CD4-positive, alpha-beta memory T cell (primary cell): ENCODE measurements at regions not wholly inside any gene's neighbourhood (a gene's known extent, or its start where the extent isn't known, plus 50 kb on each side); places are given as distances from the start of the nearest gene placed in this dataset.

Experiments used
- CTCF ChIA-PET: fragments of 350-600 bp; sonication (Branson Sonifier 250); formaldehyde crosslinking; loops from one replicate; lab custom pipeline; 2021; ENCODE audit warnings: inconsistent platforms; ENCODE audit not compliant: partially characterized antibody; lab: Charles Lee
- POLR2A ChIA-PET: fragments of 350-600 bp; sonication (Branson Sonifier 250); formaldehyde crosslinking; loops from one replicate; lab custom pipeline; 2021; ENCODE audit not compliant: partially characterized antibody; lab: Charles Lee
- DNase-seq, 5 donors: peaks; one replicate each; pipeline versions ENCODE4 v3.0.0 to v3.0.0-alpha.2; 2020 to 2022; ENCODE audit warnings: mixed read lengths in 1 of 5
- H3K27ac ChIP-seq: one replicate; pipeline ENCODE4 v1.7.0; 2013; ENCODE audit warnings: low read depth, low read length
- H3K27me3 ChIP-seq: 2 replicates; pipeline ENCODE4 v1.7.0; 2013; ENCODE audit warnings: mild to moderate bottlenecking, low read length, moderate library complexity; ENCODE audit not compliant: insufficient read depth
- H3K36me3 ChIP-seq: 2 replicates; pipeline ENCODE4 v1.7.0; 2013; ENCODE audit warnings: mild to moderate bottlenecking, low read length, moderate library complexity; ENCODE audit not compliant: insufficient read depth
- H3K4me1 ChIP-seq: 2 replicates; pipeline ENCODE4 v1.7.0; 2013; ENCODE audit warnings: mild to moderate bottlenecking, low read length, moderate library complexity; ENCODE audit not compliant: insufficient read depth
- H3K4me3 ChIP-seq, 2 donors: one replicate each; pipeline ENCODE4 v1.7.0; 2013; ENCODE audit warnings: low read length in 2 of 2, mild to moderate bottlenecking in 1 of 2
- H3K9me3 ChIP-seq, 2 donors: one replicate each; pipeline ENCODE4 v1.7.0; 2013; ENCODE audit warnings: low read length in 2 of 2, control low read depth in 1 of 2; ENCODE audit not compliant: control insufficient read depth in 1 of 2
- H3K27ac Mint-ChIP-seq, 7 donors: one replicate each; pipeline ENCODE4 v1.8.0; 2020 to 2021; ENCODE audit warnings: mixed read lengths in 7 of 7, mild to moderate bottlenecking in 6 of 7, inconsistent platforms in 3 of 7, moderate library complexity in 3 of 7
- H3K27me3 Mint-ChIP-seq, 2 donors: one replicate each; pipeline ENCODE4 v1.8.0; 2020 to 2021; ENCODE audit warnings: mixed read lengths in 2 of 2
- H3K36me3 Mint-ChIP-seq, 2 donors: one replicate each; pipeline ENCODE4 v1.8.0; 2020 to 2021; ENCODE audit warnings: mixed read lengths in 2 of 2, inconsistent platforms in 1 of 2, mild to moderate bottlenecking in 1 of 2
- H3K4me1 Mint-ChIP-seq, 4 donors: one replicate each; pipeline ENCODE4 v1.8.0; 2020 to 2021; ENCODE audit warnings: mixed read lengths in 4 of 4, mild to moderate bottlenecking in 1 of 4
- H3K4me3 Mint-ChIP-seq, 8 donors: one replicate each; pipeline ENCODE4 v1.8.0; 2020 to 2021; ENCODE audit warnings: mixed read lengths in 8 of 8, mild to moderate bottlenecking in 7 of 8, moderate library complexity in 6 of 8, inconsistent platforms in 3 of 8
- H3K9me3 Mint-ChIP-seq, 8 donors: one replicate each; pipeline ENCODE4 v1.8.0; 2020 to 2021; ENCODE audit warnings: mixed read lengths in 8 of 8, mild to moderate bottlenecking in 5 of 8, inconsistent platforms in 3 of 8, moderate library complexity in 1 of 8
- intact Hi-C: fragments of 100-400 bp; cut with micrococcal nuclease; formaldehyde crosslinking; loops from one replicate; pipeline ENCODE4 v1.15.1; 2023

- no peaks in the 10 kb centered on the region for H3K27me3 Mint-ChIP-seq
- intact Hi-C loops, result no loop called here
- H3K4me3 Mint-ChIP-seq, result no peak overlapping the region
- H3K27me3 ChIP-seq, result no peaks in the 10 kb centered on the region
- H3K4me3 ChIP-seq, result no peak overlapping the region
- H3K9me3 Mint-ChIP-seq, result peaks cover 0 to 11% (median 6%) of the 10 kb centered on the region in 8 donors
- CTCF ChIA-PET, result no interaction called here
- DNase-seq, result no peak
- no peak overlapping the region for H3K27ac Mint-ChIP-seq
- H3K36me3 ChIP-seq, result no peaks in the 10 kb centered on the region
- no peaks in the 10 kb centered on the region for H3K4me1 Mint-ChIP-seq
- POLR2A ChIA-PET, result no interaction called here
- H3K4me1 ChIP-seq, result no peaks in the 10 kb centered on the region
- no peaks in the 10 kb centered on the region for H3K9me3 ChIP-seq
- no peak overlapping the region for H3K27ac ChIP-seq
- H3K36me3 Mint-ChIP-seq, result no peaks in the 10 kb centered on the region
Measured at GRCh38 chr4:166538491-166539005, 665.5 kb downstream of the TLL1 start.

GRCh38 chr4:166546009-166546408 is 673.0 kb downstream of the TLL1 start:
- Histone ChIP-seq H3K9me3 (no peaks in the 10 kb centered on the region), H3K27ac (no peak overlapping the region), H3K27me3 (no peaks in the 10 kb centered on the region), H3K4me1 (no peaks in the 10 kb centered on the region), H3K4me3 (no peak overlapping the region), H3K36me3 (no peaks in the 10 kb centered on the region)
- DNase-seq, result no peak
- Mint-ChIP-seq H3K9me3 (peaks cover 0 to 13% (median 4%) of the 10 kb centered on the region in 8 donors), H3K27ac (no peak overlapping the region), H3K27me3 (no peaks in the 10 kb centered on the region), H3K4me3 (no peak overlapping the region), H3K36me3 (no peaks in the 10 kb centered on the region), H3K4me1 (no peaks in the 10 kb centered on the region)
- ChIA-PET CTCF (no interaction called here), POLR2A (no interaction called here)
- intact Hi-C loops, result no loop called here

GRCh38 chr4:166577639-166578038 is 656.7 kb downstream of the SPOCK3 start:
- no peaks in the 10 kb centered on the region for H3K27me3 Mint-ChIP-seq
- no peaks in the 10 kb centered on the region for H3K36me3 Mint-ChIP-seq
- no peak overlapping the region for H3K27ac Mint-ChIP-seq
- intact Hi-C loops, result no loop called here
- CTCF ChIA-PET, result no interaction called here
- H3K4me1 Mint-ChIP-seq, result no peaks in the 10 kb centered on the region
- H3K9me3 Mint-ChIP-seq, result peaks cover 0 to 10% (median 2%) of the 10 kb centered on the region in 8 donors
- Histone ChIP-seq H3K4me1 (no peaks in the 10 kb centered on the region), H3K36me3 (no peaks in the 10 kb centered on the region), H3K27ac (no peak overlapping the region), H3K4me3 (no peak overlapping the region), H3K9me3 (no peaks in the 10 kb centered on the region), H3K27me3 (no peaks in the 10 kb centered on the region)
- POLR2A ChIA-PET, result no interaction called here
- no peak for DNase-seq
- no peak overlapping the region for H3K4me3 Mint-ChIP-seq

GRCh38 chr4:166585491-166585890 is 648.8 kb downstream of the SPOCK3 start:
- Histone ChIP-seq H3K9me3 (no peaks in the 10 kb centered on the region), H3K27me3 (no peaks in the 10 kb centered on the region), H3K27ac (no peak overlapping the region), H3K4me1 (no peaks in the 10 kb centered on the region), H3K36me3 (no peaks in the 10 kb centered on the region), H3K4me3 (no peak overlapping the region)
- Mint-ChIP-seq H3K4me3 (no peak overlapping the region), H3K9me3 (peaks cover 0 to 9% (median 4%) of the 10 kb centered on the region in 8 donors), H3K36me3 (no peaks in the 10 kb centered on the region), H3K27me3 (no peaks in the 10 kb centered on the region), H3K4me1 (no peaks in the 10 kb centered on the region), H3K27ac (no peak overlapping the region)
- DNase-seq, result no peak
- CTCF ChIA-PET, result no interaction called here
- POLR2A ChIA-PET, result no interaction called here
- intact Hi-C loops, result no loop called here

GRCh38 chr4:166594326-166594946 is 639.9 kb downstream of the SPOCK3 start:
- Mint-ChIP-seq H3K9me3 (peaks cover 0 to 12% (median 5%) of the 10 kb centered on the region in 8 donors), H3K36me3 (no peaks in the 10 kb centered on the region), H3K4me3 (no peak overlapping the region), H3K27ac (no peak overlapping the region), H3K4me1 (no peaks in the 10 kb centered on the region), H3K27me3 (no peaks in the 10 kb centered on the region)
- no peaks in the 10 kb centered on the region for H3K9me3 ChIP-seq
- intact Hi-C loops, result no loop called here
- H3K27me3 ChIP-seq, result no peaks in the 10 kb centered on the region
- no peak overlapping the region for H3K27ac ChIP-seq
- DNase-seq, result no peak
- no peak overlapping the region for H3K4me3 ChIP-seq
- CTCF ChIA-PET, result no interaction called here
- no peaks in the 10 kb centered on the region for H3K36me3 ChIP-seq
- no peaks in the 10 kb centered on the region for H3K4me1 ChIP-seq
- POLR2A ChIA-PET, result no interaction called here

GRCh38 chr4:166600264-166600663 is 634.0 kb downstream of the SPOCK3 start:
- H3K27ac Mint-ChIP-seq, result no peak overlapping the region
- Histone ChIP-seq H3K27ac (no peak overlapping the region), H3K36me3 (no peaks in the 10 kb centered on the region), H3K9me3 (no peaks in the 10 kb centered on the region), H3K4me3 (no peak overlapping the region), H3K27me3 (no peaks in the 10 kb centered on the region), H3K4me1 (no peaks in the 10 kb centered on the region)
- H3K9me3 Mint-ChIP-seq, result peaks cover 0 to 23% (median 8%) of the 10 kb centered on the region in 8 donors
- no peak for DNase-seq
- H3K36me3 Mint-ChIP-seq, result no peaks in the 10 kb centered on the region
- no peaks in the 10 kb centered on the region for H3K4me1 Mint-ChIP-seq
- ChIA-PET POLR2A (no interaction called here), CTCF (no interaction called here)
- H3K27me3 Mint-ChIP-seq, result no peaks in the 10 kb centered on the region
- intact Hi-C loops, result no loop called here
- no peak overlapping the region for H3K4me3 Mint-ChIP-seq

GRCh38 chr4:166602068-166602467 is 632.2 kb downstream of the SPOCK3 start:
- Mint-ChIP-seq H3K36me3 (no peaks in the 10 kb centered on the region), H3K27me3 (no peaks in the 10 kb centered on the region), H3K4me3 (no peak overlapping the region), H3K27ac (no peak overlapping the region), H3K9me3 (peaks cover 0 to 25% (median 8%) of the 10 kb centered on the region in 8 donors), H3K4me1 (no peaks in the 10 kb centered on the region)
- H3K4me1 ChIP-seq, result no peaks in the 10 kb centered on the region
- H3K9me3 ChIP-seq, result no peaks in the 10 kb centered on the region
- no peak overlapping the region for H3K4me3 ChIP-seq
- no peaks in the 10 kb centered on the region for H3K27me3 ChIP-seq
- CTCF ChIA-PET, result no interaction called here
- intact Hi-C loops, result no loop called here
- POLR2A ChIA-PET, result no interaction called here
- no peaks in the 10 kb centered on the region for H3K36me3 ChIP-seq
- H3K27ac ChIP-seq, result no peak overlapping the region
- DNase-seq, result no peak
